NCI-H2196 (cell line): ENCODE measurements at regions not wholly inside any gene's neighbourhood (a gene's known extent, or its start where the extent isn't known, plus 50 kb on each side); places are given as distances from the start of the nearest gene placed in this dataset.

ENCODE experiments used
- DNase-seq: peaks from one replicate; lab custom pipeline; 2025; ENCODE audit not compliant: unreplicated experiment; lab: John Stamatoyannopoulos, UW

DNA sequence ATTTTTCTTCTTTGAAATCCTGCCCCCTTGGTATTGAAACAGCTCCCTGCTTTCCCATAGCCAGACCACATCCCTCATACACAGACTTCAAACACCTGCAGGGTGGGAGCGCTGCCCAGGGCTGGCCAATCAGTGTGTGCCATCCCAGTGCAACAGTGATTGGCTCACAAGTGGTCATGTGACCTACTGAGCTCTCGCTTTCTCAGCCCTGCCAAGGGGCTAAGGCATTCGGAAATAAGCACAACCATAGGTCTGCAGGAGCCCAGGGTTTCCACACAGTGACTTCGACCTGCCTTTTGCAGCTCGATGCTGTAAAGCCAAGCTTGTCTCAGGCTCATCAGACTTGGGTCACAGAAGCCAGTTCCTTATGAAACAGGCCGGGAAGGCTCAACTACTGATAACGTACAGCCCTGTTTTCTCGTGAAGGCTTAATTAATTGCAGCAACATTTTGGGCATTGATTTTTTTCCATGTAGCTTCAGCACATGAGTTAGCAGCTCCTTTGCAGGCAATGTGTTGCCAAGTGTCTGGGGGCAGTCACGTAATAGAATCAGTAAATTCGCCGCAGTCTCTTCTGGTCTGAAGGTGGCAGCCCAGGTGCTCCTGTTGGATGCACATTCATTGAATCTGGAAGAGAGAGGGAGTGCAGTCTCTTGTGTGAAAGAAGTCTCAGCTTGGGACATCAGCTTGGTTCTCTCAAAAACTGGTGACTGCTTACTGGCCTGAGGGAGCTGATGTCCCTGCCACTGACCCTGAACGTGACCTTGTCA, 1091.8 kb downstream of the AACS start:
- DNase-seq = no peak

- DNase-seq = no peak
Measured at GRCh38 chr12:126157575-126157966, 1092.3 kb downstream of the AACS start.

DNA sequence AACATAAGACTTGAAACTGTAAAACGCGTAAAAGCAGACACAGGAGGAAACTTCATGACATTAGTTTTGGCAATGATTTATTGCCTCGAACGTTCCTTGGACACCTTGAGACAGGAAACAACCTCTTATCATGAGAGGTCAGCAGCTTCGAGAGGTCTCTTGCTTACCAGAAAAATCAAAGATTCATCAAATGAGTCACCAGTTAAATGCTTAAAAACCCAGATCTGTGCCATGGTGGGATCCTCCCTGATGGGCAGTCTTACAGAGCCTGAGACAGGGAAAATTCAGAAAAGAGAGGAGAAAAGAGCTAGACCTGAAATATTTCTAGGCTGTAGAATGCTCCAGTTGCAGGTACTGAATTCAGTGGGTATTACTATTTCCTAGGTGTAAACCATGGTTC, 1093.9 kb downstream of the AACS start:
- peak; percentile 10 for DNase-seq

GRCh38 chr12:126160912-126161311, 1095.7 kb downstream of the AACS start:
- no peak for DNase-seq

- DNase-seq = peak; percentile 39
Measured at GRCh38 chr12:126163984-126164383, 1098.7 kb downstream of the AACS start.

GRCh38 chr12:126171937-126172559, 1106.8 kb downstream of the AACS start:
- no peak for DNase-seq

- DNase-seq = no peak
Measured at GRCh38 chr12:126182619-126183236, 1117.5 kb downstream of the AACS start.

GRCh38 chr12:126185025-126185424, 1119.8 kb downstream of the AACS start:
- DNase-seq = no peak

DNA sequence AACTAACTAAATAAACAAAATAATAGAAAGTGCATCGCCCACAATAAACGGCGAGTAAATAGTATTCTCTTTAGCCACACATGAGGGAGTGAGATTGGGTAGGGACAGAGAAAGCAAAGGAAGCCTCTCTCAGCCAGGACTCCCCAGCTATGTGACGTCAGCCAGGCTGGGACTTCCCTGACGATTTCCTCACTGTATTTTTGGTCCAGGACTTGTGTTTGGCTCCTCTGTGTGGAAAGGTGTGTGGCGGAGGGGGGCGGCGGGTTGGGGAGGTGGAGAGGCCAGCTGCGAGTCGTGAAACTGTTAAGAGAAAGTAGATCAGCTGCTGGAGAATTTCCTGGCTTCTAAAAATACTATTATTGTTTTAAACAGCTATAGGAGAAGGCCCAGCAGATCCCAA, 1124.6 kb downstream of the AACS start:
- no peak for DNase-seq

- peak; percentile 30 for DNase-seq
Measured at GRCh38 chr12:126191031-126191891, 1126.0 kb downstream of the AACS start.

- DNase-seq = no peak
Measured at GRCh38 chr12:126191949-126192348, 1126.7 kb downstream of the AACS start.

- no peak for DNase-seq
Measured at GRCh38 chr12:126193190-126193589, 1128.0 kb downstream of the AACS start.

- DNase-seq = no peak
Measured at GRCh38 chr12:126196263-126196662, 1131.0 kb downstream of the AACS start.

- DNase-seq = no peak
Measured at GRCh38 chr12:126198516-126198915, 1133.3 kb downstream of the AACS start.

- DNase-seq = peak; percentile 11
Measured at GRCh38 chr12:126198966-126199692, 1133.9 kb downstream of the AACS start.

DNA sequence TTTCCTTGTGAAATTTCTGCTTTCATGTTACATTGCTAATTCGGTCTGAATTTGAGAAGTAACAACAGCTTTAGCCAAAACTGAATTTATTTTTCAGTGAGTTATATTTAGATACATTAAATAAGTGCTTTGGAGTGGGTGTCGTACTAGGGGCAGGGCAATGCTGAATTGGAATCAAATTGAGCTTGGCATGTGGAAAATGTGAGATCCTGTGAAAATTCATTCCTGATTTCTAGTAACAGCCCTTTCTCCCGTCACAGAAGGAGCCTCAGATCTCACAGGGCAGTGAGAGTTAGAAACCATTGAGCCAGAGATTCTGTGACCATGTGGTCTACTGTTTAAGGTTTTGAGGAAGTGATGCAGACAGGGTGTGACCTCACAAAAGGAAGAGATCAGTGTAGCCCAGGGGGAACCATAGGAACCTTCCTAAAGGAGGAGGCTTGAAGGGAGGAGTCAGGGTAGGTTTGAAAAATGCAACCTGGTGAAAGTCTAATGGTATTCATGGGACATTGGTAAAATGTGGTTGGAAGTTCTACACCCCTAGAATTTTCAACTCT, 1136.8 kb downstream of the AACS start:
- DNase-seq = no peak

DNA sequence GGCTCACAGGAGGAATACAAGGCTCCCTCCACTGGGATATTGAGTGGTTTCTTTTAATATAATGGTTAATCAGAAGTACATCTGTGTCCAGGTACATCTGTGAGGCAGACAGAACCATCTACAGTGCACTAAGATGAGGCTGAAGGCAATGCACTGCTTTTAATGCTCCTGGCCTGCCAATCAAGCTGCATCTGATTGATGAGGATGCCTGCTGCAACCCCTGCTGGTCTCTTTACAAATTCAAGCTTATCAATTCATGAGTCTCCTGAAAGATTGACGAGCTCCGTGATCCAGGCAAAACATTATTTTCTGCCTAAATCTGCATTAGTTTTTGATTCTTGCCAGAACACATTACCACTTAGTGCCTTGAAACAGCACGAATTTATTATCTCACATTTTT, 1139.1 kb downstream of the AACS start:
- no peak for DNase-seq

- no peak for DNase-seq
Measured at GRCh38 chr12:126210026-126210425, 1144.8 kb downstream of the AACS start.

DNA sequence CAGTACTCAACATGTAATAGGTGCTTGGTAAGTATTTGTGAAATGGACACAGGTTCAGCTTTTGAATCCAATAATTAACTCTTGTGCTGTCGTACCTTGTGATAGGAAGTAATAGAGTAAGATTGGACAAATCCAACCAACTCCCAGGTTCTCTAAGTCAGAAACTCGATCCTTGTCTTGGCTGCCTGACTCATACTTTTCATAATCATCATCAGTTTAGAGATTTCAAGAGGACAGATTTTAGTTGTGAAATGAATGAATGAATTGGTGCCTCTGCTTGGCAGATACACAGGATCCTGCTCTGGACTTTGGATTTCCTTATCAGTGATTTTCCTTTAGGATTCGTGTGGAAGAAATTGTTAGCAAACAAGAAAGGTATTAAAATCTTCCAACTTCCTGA, 1145.2 kb downstream of the AACS start:
- no peak for DNase-seq

DNA sequence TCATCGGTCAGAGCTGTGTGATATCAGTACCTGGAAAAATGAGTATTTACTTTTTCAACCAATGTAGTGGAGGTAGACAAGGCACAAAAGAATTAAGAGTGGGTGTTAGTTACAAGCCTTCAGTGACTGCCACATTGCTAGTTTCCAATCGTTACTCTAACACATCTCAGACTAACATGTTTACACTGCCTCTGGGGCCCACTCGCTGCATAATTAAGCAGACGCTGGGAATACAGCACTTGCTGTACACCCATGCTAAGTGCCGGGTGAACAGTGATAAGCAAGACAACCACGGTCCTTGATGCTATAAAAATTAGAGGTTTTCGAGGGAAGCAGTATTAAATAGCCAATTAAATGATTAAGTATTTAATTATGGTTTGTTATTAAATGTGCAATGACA, 1147.6 kb downstream of the AACS start:
- DNase-seq = no peak
